Activated T-cell treated with anti-CD3 and anti-CD28 coated beads for 1 hour (primary cell): ENCODE measurements at regions not wholly inside any gene's neighbourhood (a gene's known extent, or its start where the extent isn't known, plus 50 kb on each side); places are given as distances from the start of the nearest gene placed in this dataset.

Experiments used
- DNase-seq: peaks from one replicate; pipeline ENCODE4 v3.0.0-alpha.2; 2020; ENCODE audit warnings: low read depth

DNA sequence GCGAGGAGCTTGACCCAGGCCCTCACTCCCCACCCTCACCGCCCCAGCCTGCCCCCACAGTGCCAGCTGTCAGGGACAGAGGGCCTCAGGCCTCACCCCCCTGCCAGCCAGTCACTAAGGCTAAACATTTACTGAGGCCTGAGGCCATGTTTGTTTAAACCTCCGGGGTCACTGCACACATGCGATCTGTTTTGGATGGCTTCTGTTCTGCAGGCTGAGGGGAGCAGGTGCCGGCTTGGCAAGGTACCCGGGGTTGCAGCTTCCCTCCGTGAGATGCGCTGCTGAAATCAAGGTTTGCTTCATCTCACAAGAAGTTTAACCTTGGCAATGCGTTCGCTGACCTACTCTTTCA lies 103.3 kb upstream of the BOD1 start:
- DNase-seq = no peak

DNA sequence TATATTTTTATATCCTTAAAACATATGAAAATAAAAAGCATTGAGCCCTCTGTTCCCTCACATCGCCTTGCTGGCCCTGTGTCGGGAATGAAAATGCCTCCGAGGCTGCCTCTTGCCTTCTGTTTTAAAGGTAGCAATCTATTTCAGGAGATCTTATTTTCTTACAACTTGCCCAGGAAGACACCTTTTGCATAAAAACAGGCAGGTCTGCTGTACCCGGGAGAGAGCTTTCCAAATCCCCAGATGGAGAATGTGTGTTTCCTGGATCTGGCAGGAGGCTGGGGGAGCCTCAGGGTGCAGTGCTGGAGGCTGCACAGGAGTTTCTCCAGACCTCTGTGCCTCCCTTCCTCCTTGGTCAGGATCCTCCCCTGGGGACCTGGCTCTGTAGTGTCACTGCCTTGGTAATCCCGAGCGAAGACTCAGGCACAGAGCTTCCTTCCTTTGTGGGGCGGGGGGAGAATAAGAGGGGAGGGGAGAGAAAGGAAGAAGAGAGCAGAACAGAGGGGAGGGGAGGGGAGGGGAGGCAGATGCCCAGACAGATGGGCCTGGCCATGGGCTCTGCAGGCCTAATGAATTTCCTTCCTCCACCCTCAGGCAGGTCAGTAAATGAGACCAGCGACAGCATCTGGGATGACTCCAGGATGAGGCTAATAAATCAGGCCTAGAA lies 104.0 kb upstream of the BOD1 start:
- DNase-seq = no peak

DNA sequence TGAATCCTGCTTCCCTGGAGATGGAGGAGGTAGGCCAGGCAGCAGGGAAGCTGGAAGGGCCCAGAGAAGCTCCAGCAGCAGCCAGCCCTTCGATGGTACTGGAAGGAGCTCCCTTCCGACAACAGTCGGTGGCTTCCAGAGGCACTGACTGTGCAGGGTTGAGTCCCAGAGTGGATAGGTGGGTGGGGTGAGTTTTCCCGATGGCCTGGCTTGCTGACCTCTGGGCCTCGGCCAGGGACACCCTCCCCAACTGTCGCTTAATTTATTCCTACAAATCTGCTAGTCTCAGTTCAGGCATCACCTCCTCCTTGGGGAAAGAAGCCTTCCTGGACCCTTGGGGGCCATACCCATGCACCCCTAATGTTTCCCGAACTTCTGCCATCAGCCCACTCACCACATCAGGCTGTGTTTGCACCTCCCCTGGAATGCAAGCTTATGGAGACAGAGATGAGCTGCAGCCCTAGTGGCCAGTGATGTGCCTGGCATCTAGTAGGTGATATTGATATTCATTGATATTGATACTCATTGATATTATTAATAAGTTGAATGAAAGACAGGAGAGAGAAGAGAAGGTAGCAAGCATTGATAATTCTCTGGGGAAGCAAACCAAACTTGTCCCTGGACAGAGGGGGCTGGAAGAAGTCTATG lies 104.6 kb upstream of the BOD1 start:
- DNase-seq = no peak

DNA sequence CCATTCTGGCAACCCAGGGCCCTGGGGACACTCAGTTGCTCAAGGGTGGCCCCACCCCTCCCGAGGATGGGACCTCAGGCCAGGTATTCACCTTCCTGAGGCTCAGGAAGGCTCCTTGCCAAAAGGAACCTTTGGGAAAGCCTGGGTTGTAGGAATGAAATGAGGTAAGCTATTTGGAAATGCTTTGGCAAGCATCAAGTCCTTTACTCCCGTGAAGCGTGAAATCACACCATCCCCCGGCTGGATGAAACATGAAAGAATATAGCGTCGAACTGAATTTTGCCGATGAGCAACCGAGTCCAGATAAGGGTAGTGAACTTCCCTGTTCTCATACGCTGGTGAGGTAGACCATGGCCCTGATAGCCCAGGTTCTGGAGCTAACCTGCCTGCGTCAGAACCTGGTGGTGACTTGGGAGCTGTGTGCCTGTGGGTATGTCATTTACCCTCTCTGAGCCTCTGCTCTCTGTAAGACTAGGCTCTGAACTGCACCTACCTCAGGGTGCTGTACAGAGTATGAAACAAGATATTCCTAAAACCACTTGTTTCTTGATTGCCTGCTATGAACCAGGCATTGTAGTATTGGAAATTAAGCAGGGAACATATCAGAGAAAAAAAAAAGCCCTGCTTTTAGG lies 105.3 kb upstream of the BOD1 start:
- DNase-seq = no peak

DNA sequence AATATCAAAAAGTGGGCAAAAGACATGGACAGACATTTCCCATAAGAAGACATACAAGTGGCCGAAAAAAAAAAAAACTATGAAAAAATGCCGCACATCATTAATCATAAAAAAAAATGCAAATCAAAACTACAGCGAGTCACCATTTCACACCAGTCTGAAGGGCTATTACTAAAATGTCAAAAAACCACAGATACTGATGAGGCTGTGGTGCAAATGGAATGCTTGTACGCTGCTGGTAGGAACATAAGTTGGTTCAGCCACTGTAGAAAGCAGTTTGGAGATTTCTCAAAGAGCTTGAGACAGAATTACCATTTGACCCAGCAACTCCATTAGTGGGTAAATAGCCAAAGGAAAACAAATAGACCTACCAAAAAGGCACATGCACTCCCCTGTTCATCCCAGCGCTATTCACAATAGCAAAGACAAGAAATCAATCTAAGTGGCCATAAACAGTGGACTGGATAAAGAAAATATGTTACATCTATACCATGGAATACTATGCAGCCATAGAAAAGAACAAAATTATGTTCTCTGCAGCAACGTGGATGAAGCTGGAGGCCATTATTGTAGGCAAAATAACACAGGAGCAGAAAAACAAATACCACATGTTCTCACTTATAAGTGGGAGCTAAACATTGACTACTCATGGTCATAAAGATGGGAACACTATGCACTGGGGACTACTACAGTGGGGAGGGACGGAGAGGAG lies 110.6 kb upstream of the BOD1 start:
- no peak for DNase-seq

DNA sequence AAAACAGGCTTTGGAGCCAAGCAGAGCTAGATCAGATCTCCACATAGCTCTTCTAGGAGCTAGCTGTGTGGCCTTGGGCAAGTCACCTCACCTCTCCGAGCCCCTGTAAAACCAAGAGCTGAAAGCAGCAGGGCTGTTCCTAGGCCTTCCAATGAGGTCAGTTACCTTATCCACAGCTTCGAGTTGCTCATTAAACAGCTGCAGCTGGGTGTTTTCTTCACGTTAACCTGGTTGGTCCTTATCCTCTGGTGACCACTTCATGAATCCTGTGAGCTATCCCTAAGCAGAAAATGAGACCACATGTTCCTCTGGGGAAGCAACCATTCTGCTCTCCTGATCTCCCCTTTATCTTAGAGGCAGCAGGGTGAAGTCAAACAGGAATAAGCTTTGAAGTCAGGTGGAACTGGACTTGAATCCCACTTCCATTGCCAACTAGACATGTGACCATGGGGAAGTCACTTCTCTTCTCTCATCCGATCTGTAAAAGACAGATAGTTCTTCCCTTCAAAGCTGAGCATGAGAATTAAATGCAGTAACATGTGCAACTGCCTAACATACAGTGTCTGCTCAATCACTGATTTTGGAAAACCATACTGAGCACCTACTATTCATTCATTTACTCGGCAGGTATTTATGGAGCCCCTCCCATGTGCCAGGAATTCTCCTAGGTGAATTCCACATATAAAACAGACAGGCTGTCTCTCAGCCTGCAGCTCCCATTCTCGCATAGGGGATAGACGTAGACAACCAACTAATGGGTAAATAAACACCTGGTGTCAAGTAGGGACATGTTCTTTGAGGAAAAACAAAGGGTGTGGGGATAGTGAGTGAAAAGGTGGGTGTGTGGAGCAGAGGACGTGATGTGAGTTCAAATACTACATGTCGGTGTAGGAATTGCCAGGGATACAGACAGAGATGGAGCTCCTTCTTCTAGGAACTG lies 111.7 kb upstream of the BOD1 start:
- no peak for DNase-seq

DNA sequence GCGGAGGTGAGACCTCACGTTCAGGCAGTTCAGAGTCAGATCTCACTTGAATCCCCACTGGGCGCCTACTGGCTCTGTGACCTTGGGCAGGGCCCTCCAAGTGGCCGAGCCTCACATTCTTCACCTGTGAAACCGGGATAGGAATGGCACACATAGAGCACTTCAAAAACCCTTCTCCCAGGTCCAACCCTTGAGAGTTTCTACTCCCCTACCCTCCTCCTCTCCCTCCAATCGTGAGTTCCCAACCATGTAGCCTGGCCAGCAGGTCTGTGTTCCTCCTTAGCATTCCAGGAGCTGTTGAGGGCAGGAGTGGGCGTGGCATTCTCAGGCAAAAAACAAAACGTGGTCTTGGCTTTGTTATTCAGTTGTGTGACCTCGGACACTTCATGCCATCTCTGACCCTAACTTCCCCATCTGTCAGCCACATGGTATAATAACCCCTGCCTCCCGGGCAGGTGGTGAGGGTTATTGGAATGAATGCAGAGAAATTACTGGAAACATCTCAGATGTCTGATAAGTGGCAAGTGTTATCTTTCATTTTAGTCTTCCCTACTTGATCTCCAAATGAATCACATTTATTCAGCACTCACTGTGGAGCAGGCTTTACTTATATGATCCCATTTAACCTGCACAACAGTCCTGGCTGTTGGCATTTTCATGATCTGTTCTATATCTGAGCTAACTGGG lies 112.8 kb upstream of the BOD1 start:
- DNase-seq = no peak

DNA sequence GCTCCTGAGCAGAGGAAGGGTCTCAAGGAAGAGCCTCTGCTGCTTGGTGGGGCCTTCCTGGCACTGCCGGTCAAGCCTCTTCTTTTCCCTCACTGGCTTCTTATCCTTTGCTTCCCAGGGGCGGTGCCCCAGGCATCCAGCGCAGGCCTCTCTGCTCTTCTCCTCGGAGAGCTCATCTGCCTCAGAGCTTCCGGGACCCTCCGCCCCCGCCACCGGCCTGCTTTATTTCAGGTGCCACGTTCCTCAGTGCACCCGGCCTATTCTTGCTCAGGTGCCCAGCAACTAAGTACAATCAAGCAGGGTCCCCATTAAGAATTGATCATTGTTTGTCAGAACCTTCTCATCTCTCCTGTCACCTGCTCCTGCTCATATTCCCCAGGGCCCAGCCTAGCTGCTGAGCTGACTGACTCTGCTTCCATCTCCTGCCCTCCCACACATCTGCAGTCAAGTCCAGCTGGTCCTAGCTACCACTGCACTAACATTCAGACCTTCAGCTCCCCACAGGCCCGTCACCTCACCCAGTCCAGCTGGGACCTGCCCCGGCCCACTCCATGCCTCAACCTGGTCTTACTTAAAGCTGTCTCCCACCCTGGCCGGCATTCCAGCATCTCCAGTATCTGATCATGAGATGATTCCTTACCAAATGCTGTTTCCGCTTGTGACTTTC lies 114.3 kb upstream of the BOD1 start:
- DNase-seq = no peak

DNA sequence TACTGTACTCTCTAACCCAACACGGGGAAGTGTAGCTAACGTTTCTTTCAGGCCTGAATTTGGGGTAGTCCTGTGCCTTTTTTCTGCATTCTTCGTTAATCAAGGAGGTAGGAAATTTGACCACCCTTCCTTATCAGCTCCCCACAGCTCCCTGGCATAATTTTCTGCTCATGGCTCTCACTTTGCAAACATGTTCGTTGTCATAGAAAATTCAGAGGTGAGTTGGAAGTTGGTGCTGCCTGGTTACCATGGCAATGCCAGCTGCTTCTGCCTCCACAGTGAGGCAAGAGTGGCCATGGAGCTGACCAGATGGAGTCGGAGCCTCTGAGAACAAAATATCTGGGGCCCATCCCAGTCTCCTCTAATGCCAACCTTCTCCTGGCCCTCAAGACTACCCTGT lies 116.6 kb upstream of the BOD1 start:
- DNase-seq = no peak

DNA sequence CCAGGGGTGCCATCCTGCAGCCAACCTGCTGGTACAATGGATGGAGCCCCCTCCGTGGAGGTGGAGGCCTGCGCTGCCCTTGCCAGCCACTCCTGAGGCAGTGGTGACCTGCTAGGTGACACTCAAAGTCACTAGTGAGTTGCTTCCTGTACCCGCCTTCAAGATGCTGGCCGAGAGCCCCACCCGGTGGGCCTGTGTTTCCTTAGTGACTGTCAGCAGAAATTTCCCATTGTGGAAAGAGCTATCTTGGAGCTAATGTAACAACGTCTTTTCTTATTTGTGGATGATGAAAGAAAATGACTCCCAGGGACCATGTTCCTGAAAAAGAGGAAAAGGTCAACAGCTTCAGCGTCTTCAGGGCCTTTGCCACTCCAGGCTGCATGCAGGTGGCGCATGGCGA lies 117.0 kb upstream of the BOD1 start:
- DNase-seq = no peak

DNA sequence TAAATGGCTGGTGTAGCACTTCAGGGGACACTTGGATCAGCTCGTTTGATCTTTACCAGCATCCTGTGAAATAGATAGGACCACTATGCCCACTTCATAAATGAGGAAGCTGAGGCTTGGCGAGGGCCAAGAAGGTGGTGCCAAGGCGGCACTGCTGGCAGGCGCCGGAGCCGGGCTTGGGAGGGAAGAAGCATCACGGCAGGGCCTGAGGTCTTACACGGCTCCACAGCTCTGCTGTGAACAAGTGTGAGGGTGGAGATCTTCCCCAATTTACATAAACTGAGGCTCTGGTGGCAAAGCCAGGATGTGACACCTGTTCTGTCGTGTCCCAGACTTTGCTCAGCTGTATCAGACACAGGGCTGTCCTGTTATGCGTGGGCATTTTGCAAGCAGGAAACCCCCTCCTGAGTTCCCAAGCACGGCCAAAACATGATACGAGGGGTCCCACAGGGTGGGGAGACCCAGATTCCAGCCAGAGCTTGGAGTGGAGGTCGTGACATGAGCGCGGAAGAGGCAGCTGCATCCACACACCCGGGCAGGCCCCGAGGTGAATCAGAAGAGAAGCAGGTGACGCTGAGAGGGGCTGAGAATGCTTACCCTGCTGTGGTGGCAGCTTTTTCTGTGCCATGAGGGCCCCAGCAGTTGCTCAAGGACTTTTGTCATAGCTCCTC lies 117.5 kb upstream of the BOD1 start:
- DNase-seq = no peak

DNA sequence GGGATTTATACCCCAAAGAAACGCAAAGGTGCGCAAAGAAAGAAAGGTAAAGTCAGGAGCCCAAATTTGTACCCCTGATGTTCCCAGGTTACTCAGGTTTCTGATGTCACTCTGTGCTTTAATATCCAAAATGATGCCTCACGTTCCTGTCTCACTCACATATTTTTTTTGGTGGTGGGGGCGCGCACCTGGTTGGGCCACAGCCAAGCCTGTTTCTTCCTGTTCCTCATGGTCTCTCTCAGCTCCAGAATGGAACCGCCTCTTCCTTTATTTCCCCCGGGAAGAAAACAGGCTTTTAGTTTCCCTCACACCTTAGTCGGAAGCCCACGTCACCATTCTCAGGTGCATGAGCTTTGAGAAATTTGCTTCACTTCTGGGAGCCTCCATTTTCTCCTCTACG lies 118.3 kb upstream of the BOD1 start:
- no peak for DNase-seq

DNA sequence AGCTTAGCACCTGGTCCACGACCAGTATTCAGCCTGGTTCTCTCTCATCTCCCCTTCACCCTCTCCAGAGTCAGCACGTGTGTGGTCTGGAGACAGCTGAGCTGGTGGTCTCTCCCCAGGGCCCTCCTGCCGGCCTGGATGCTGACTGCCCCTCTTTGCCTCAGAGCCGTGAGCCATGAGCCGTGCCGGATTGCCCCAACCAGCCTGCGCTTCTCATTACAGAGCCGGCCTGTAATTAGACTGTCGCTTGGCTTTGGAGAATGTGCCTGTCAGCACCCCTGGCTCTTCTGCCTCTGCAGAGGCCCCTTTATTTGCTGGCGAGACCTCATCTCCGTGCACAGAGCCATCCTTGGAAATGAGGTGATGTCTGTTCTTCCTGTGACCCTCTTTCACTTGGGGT lies 118.7 kb upstream of the BOD1 start:
- DNase-seq = no peak

DNA sequence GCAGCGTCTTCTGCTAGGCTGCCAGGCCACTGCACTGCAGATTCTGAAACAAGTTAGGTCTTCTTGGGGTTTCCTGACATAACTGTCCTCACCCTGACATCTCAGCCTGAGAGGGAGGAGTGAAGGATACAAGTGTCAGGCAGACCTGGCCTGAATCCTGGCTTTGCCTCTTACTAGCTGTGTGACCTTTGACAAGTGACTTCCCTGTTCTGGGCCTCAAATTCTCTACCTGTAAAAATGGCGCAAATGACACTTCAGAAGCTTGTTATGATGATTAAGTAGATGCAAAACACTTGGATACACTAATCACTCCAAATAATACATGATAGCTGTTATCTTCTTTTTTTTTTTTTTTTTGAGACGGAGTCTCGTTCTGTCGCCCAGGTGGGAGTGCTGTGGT lies 119.2 kb upstream of the BOD1 start:
- DNase-seq = no peak

DNA sequence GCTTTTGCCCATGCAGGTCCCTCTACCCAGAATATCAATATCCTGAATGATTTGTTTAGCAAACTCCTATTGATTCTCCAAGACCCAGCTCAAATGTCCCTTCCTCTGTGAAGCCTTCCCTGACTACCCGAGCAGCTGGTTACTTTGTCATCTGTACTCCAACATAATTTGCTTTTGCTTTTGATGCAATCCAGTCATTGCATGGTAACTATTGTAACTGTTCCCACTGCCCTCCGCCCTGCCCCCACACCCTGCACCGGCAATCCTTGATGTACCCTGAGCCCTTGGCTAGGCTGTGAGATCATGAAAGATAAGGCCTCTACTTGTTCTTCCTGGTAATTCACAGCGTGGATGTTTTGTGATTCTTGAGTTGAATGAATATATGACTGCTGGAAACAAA lies 119.9 kb upstream of the BOD1 start:
- DNase-seq = no peak

DNA sequence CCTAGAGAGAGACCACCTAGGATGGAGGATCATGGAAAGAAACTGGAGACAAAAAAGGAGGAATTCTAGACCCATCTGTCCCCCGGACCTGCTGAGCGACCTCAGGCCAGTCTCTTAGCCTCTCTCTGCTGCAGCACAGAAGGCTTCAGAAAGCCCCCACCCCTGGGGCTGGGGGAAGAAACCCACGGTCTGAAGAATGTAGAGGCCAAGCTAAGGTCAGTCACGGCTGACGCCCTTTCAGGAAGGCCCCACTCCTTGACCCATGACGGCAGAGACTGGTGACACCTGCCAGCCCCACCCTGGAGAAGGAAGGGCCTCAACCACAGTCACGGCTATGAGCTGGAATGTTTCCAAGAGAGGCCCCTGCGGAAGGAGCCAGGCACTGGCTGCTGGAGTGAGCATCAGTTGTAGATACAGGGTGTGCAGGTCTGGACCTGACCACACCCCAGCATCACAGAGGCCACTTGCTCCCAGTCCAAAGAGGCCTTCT lies 120.5 kb upstream of the BOD1 start:
- DNase-seq = no peak

DNA sequence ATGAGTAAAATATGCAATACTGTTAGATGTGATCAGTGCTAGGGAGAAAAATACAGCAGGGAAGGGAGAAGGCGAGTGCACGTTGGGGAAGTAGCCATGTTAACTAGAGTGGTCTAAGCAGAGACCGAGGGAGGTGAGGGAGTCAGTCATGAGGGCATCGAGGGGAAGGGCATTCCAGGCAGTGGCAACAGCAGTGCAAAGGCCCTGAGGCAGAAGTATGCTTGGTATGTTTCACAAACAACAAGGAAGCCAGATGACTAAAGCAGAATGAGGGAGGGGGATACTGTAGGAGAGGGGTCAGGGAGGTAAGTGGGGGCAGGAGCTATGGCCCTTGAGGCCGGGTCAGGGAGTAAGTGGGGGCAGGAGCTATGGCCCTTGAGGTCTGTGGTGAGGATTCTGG lies 123.3 kb upstream of the BOD1 start:
- no peak for DNase-seq

DNA sequence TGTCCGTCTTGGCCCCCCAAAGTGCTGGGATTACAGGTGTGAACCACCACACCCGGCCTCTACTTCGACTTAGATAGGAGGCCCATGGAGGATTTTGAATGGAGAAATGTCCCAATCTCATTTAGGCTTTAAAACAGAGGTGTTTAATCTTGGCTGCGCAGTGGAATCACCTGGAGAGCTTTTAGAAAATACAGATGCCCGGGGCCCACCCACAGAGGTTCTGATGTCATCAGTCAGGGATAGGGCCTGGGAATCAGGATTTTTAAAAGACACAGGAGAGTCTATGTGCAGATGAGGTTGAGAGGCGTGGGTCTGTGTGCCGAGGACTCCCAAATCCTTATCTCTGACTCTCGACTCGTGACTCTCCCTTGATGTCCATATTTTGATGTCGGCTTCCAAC lies 124.0 kb upstream of the BOD1 start:
- DNase-seq = no peak

DNA sequence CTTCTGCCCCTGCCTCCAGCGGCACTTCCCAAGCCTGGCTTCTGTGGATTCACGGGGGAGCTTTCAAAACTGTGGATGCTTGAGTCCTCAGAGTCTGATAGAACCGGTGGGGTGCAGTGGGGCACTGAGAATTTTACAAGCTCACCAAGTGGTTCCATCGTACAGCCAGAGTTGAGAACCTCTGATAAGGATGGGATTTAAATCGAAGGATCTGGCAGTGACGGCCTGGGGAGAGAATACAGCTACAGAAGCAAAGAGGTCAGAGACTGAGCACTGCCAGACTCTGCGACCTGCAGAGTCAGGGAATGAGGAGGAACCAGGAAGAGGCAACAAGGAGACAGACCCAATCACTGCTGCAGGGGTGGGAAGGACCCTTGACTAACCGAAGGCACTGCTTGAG lies 124.6 kb upstream of the BOD1 start:
- DNase-seq = no peak

DNA sequence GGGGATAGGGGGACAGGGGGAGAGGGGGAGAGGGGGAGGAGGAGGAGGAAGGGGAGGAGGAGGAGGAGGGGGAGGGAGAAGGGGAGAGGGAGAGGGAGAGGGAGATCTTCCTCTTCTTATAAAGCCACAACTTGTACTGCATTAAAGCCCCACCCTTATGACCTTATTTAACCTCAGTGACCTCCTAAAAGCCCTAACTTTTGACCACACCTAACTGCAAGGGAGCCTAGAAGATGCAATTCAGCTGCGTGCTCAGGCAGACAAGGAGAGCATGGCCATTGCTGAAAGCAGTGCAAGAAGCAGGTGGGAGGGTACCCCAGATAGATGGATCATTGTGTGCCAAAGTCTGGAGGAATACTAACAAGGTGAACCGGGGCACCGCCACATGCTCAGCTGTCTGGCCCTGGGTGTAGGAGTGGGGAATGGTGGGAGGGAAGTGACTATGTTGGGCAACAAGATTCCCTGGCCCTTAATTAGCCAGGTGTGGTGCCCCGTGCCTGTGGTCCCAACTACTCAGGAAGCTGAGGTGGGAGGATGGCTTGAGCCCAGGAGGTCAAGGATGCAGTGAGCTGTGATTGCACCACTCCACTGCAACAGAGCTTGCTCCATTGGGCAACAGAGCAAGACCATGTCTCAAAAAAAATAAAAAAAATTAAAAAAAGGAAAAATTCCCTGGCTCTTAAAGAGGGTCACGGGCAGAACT lies 125.4 kb upstream of the BOD1 start:
- no peak for DNase-seq
